Left lobe of liver (tissue), 2 donors: ENCODE measurements at regions not wholly inside any gene's neighbourhood (a gene's known extent, or its start where the extent isn't known, plus 50 kb on each side); places are given as distances from the start of the nearest gene placed in this dataset.
"Not testable (repeated sequence)": the region's sequence is repeated elsewhere in the genome, so short reads cannot be mapped to it uniquely, and the experiment has no call there.

Experiments used
- ATAC-seq: fragments of 200-7000 bp; cut with Tn5 transposase; one replicate; pipeline ENCODE4 v1.9.1; 2020; ENCODE audit warnings: mild to moderate bottlenecking, moderate library complexity
- DNase-seq: peaks from one replicate; pipeline ENCODE4 v3.0.0-alpha.2; 2020; ENCODE audit warnings: low spot score
- donor health status: DM: no; HTN: no; CAD: no; lungs with moderate emphysema.
- donor health status: DM: no; HTN: yes; CAD: no.

GRCh38 chr5:18617191-18617590 lies 982.9 kb downstream of the TAF11L14 start:
- not testable (repeated sequence) for ATAC-seq

GRCh38 chr5:18630458-18631045 lies 996.3 kb downstream of the TAF11L14 start:
- ATAC-seq (no peak), DNase-seq (no peak)

More at GRCh38 chr5:18617191-18617590, 982.9 kb downstream of the TAF11L14 start:
- DNase-seq = not testable (repeated sequence)

DNA sequence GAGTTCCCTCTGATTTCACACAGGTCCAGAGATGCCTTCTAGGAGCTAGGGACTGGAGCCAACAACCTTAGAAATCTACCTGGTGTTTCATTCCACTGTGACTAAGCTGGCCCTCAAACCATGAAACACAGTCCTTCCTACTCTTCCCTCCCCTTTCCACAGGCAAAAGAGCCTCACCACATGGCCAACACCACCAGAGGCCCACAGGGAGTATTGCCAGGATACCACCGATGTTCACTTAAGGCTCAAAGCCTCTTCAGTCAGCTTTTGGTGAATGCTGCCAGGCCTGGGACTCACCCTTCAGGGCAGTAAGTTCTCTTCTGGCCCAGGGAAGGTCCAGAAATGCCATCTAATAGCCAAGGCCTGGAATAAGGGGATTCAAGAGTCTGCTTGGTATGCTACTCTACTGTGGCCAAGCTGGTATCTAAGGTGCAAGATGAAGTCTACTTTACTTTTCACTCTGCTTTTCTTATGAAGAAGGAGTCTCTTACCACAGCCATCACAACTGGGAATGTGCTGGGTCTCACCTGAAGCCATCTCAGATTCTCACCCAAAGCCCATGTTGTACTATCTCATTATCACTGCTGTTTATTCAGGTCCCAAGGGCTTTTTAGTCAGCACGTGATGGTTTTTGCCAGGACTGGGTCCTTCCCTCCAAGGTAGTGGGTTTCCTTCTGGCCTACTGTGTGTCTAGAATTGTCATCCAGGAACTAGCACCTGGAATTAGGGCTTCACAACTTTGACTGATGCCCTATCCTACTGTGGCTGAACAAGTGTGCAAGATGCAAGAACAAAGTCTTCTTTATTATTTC lies 1018.4 kb downstream of the TAF11L14 start:
- DNase-seq (no peak), ATAC-seq (no peak)

DNA sequence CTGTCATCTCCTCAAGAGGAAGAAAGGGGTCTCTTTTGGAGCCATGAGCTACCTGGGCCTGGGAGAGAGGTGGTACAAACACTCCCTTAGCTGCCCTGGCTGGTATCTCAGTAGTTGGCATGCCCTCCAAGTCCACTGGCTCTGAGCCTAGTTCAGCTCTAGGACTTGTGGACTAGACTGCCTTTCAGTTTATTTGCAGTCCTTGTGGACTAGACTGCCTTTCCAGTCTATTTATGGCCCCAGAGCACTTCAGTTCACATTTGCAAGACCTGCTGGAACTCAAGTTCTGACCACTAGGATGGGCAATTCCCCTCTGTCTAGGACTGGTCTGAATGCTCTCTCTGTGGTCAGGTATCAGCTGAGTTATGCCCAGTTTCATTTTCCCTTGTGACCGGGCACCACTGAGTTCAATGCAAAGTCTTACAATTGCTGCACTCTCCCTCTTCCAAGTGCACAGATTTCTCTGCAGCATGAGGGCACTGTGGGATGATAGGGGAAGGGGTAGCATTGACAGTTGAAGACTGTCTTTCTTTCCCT lies 1019.0 kb downstream of the TAF11L14 start:
- DNase-seq = no peak

DNA sequence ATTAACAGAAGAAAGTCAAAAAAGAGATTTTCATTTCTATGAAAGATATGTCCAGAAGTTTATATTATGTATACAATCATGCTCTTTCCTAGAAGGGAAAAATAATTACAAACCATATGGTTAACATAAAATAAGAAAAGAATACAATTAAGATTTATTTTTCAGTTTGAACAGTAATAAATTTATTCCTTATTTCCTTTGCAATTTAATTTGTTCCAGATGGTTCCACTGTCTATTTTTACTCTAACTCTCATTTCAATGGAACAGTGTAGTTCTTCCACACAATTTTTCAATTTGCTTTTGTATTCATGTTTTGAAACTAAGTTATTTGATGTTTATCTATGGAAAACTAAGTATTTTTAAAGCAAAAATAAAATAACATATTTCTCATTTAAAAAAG lies 1026.3 kb downstream of the TAF11L14 start:
- ATAC-seq = no peak
- DNase-seq = no peak

More for the DNA sequence above, 1019.0 kb downstream of the TAF11L14 start:
- ATAC-seq = no peak

DNA sequence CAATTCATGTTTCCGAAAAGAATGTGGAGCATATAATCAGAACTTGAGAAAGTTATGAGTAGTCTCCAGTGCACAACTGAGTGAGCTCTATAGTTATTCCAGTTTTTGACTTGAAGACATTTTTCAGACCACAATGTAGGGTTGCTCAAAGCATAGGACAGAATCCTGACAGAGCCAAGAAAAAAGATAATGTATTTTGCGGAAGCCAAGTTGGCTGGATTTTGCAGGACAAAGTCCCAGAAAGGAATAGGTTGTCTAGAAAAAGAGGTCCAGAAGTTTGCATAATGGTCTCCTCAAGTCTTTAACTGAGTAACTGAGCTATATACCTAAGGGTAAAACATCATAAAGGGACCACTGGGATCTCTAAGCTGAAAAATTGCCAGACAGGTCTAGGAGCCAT lies 1028.0 kb downstream of the TAF11L14 start:
- ATAC-seq = no peak
- DNase-seq = no peak

- not testable (repeated sequence) for DNase-seq, ATAC-seq
Observed at GRCh38 chr5:18674212-18674611, 1040.0 kb downstream of the TAF11L14 start.

DNA sequence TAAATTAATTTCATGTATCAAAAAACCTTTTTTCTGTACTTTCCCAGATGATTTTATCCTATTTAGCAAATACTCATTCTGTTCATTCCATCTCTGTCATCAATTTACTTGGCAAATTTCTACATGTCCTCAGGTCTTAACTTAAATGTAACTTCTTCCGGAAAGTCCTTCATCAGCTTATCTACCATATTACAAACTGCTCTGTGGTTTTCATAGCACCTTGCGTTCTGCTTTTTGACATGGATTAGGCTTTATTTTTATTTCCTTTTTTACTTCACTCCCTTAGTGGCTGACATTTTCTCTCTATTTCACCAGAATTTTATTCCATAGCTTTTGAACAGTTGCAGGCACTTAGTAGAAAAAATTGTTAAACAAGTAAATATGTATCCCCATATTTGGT lies 1040.8 kb downstream of the TAF11L14 start:
- no peak for ATAC-seq
- DNase-seq = no peak

- DNase-seq = no peak
- ATAC-seq = no peak
Observed at GRCh38 chr5:18686253-18686652, 1052.0 kb downstream of the TAF11L14 start.

- ATAC-seq (no peak), DNase-seq (no peak)
Observed at GRCh38 chr5:18687429-18687828, 1053.2 kb downstream of the TAF11L14 start.

DNA sequence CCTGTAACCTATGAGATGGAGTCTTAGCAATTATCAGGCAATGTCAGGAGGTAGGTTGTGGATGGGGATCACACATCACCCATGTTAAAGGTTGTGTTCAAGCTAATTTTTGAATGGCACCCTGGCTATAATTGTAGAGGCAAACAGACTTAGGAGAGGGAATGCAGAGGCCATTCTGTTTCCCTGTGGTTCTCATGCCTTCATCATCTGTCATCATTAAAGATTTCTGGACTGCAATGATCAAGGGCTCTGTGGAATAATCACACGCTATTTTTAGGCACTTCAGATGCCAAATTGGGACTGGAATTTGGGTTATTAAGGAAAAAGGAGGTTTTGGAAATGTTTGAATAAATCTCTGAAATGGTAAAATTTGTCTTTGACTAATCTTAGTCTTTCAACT lies 1065.4 kb downstream of the TAF11L14 start:
- DNase-seq (no peak), ATAC-seq (no peak)

DNA sequence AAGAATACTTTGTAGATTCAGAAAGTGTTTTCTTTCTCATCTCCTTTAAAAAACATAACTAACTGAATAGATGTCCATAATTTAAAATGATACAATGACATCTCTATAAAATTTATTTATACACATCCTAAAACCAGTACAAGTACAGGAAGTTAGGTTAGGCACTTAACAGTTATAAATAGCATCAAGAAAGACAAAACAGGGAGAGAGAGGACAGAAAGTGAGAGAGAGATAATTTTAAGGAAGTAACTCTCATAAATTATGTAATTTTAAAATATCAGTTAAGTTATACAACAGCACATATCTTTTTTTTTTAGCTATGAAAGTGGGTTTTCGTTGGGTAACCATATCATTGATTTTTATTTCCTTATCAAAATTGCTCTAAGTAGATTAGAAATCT lies 1068.6 kb downstream of the TAF11L14 start:
- ATAC-seq = no peak

GRCh38 chr5:18712936-18713485 lies 1078.8 kb downstream of the TAF11L14 start:
- DNase-seq = no peak
- no peak for ATAC-seq

More for the DNA sequence above, 1068.6 kb downstream of the TAF11L14 start:
- no peak for DNase-seq

- no peak for ATAC-seq
Observed at GRCh38 chr5:18720002-18720401, 1085.7 kb downstream of the TAF11L14 start.

DNA sequence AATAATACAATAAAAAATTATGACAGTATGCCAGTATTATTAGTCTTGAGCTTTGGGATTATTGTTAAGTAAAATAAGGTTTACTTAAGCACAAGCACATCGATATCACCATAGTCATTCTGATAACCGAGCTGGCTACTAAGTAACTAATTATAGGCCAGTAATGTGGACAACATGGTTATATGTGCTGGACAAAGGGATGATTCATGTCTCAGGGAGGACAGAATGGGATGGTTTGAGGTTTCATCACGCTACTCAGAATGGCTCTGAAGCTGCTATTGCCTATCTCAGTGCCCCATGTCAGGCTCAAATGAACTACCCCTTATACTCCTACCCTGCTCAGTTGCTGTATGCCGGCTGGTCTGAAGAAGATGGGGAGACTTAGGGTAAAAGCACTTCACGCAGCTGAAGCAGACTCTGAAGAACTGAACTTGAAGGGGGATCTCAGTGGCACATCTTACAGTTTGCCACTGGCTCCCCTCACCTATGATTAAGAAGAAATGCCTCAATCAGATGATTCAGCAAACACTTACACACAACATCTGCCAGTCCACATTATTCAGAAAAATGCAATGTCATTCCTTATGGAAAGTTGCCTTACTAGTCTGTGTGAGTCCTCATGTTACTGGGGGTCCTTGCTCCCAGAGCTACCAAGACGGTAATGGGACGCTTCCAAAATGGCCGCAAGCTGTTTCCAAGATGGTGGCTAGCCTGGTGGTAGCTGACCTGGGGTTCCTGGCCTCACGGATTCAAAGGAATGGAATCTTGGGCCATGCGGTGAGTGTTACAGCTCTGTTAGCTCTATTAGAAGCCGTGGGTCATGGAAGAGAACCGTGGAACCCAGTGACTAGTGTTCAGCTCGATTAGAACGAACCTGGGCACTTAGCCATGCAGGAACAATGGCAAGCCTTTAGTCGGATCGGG lies 1098.6 kb downstream of the TAF11L14 start:
- DNase-seq (no peak), ATAC-seq (no peak)

More at GRCh38 chr5:18720002-18720401, 1085.7 kb downstream of the TAF11L14 start:
- DNase-seq = no peak

DNA sequence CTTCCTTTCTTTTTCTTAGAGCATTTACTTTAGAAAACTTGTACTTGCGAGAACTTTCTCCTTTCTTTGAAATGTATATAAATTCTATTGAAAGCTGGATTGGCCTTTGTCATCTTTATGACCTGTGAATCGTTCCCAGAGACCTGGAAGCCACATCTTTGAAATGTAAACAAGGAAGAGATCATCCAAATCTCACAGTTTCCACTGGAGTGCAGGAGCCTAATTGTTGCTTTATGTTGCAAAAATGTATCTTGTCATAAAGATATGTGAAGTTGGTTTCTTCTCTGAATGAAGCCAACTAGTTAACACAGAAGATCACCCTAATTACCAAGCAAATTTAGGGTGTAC lies 1101.8 kb downstream of the TAF11L14 start:
- ATAC-seq (no peak), DNase-seq (no peak)

DNA sequence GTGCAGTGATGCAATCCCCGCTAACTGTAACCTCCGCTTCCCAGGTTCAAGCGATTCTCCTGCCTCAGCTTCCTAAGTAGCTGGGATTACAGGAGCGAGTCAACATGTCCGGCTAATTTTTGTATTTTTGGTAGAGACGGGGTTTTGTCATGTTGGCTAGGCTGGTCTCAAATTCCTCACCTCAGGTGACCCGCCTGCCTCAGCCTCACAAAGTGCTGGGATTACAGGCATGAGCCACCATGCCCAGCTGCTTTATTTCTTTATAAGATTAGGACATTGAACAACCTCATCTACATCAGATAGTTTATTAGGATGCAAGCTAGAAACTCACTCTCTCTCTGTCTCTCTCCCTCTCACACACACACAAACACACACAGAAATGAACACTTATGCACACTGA lies 1102.5 kb downstream of the TAF11L14 start:
- not testable (repeated sequence) for ATAC-seq, DNase-seq

- DNase-seq (no peak), ATAC-seq (no peak)
Observed at GRCh38 chr5:18740301-18740700, 1106.0 kb downstream of the TAF11L14 start.

GRCh38 chr5:18742830-18743229 lies 1108.6 kb downstream of the TAF11L14 start:
- no peak for ATAC-seq

GRCh38 chr5:18744441-18744840 lies 1110.2 kb downstream of the TAF11L14 start:
- no peak for DNase-seq
- no peak for ATAC-seq

More at GRCh38 chr5:18742830-18743229, 1108.6 kb downstream of the TAF11L14 start:
- DNase-seq = no peak
